GM12891 (cell line): ENCODE measurements at regions not wholly inside any gene's neighbourhood (a gene's known extent, or its start where the extent isn't known, plus 50 kb on each side); places are given as distances from the start of the nearest gene placed in this dataset.

Experiments
- PAX5 ChIP-seq: IDR thresholded peaks from 2 replicates; pipeline ENCODE4 v1.6.1; 2011; ENCODE audit warnings: low read length, moderate library complexity, mild to moderate bottlenecking; ENCODE audit not compliant: insufficient read depth, severe bottlenecking
- POLR2A ChIP-seq: IDR thresholded peaks from 2 replicates; pipeline ENCODE4 v1.6.1; 2011; ENCODE audit warnings: low read depth, low read length, control low read depth
- POLR2AphosphoS5 ChIP-seq: IDR thresholded peaks from 2 replicates; pipeline ENCODE4 v1.6.1; 2011; ENCODE audit warnings: low read depth, low read length, control low read depth
- POU2F2 ChIP-seq: IDR thresholded peaks from 2 replicates; pipeline ENCODE4 v1.6.1; 2011; ENCODE audit warnings: low read depth, mild to moderate bottlenecking, control low read depth, low read length, moderate library complexity
- SPI1 ChIP-seq: IDR thresholded peaks from 2 replicates; pipeline ENCODE4 v1.6.1; 2011; ENCODE audit warnings: low read depth, low read length, control low read depth
- TAF1 ChIP-seq: IDR thresholded peaks from 2 replicates; pipeline ENCODE4 v1.6.1; 2011; ENCODE audit warnings: low read depth, low read length, control low read depth

DNA sequence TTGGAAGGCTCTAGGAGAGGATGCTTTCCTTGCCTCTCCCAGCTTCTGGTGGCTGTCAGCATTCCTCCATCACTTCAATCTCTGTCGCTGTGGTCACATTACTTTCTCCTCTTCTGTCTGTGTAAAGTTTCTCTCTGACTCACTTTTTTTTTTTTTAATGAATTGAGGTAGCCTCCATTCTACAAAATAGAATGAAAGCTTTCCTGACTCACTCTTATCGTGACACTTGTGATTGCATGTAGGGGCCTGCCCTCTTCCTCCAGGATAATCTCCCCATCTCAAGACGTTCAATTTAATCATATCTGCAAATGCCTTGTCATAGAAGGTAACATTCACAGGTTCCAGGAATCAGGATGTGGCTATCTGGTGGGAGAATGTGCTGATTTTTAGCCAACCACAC lies 153.5 kb upstream of the HMGA2 start:
- TF ChIP-seq POLR2A (no peak), TAF1 (no peak), POLR2AphosphoS5 (no peak), PAX5 (no peak), SPI1 (no peak), POU2F2 (no peak)
